D721Med (cell line): ENCODE measurements at regions not wholly inside any gene's neighbourhood (a gene's known extent, or its start where the extent isn't known, plus 50 kb on each side); places are given as distances from the start of the nearest gene placed in this dataset.

ENCODE experiments used
- DNase-seq: peaks from one replicate; pipeline ENCODE4 v3.0.0; 2011; ENCODE audit warnings: low spot score; ENCODE audit not compliant: insufficient read length
- FAIRE-seq: peaks from 2 replicates; lab custom pipeline; 2011; peaks lifted over from hg19 to GRCh38; lab: Jason Lieb, UNC
- CTCF ChIP-seq: IDR thresholded peaks from 2 replicates; pipeline ENCODE4 v1.5.1; 2012; ENCODE audit warnings: mild to moderate bottlenecking, control low read depth; ENCODE audit not compliant: insufficient read depth; ENCODE audit errors: missing control alignments

GRCh38 chr6:139577124-139577762 lies 202.8 kb upstream of the CITED2 start:
- DNase-seq (no peak), FAIRE-seq (no peak)
- TF ChIP-seq CTCF = no peak

GRCh38 chr6:139572001-139572400 lies 197.6 kb upstream of the CITED2 start:
- DNase-seq = no peak
- TF ChIP-seq CTCF = no peak
- FAIRE-seq = no peak

- no peak for TF ChIP-seq CTCF
- FAIRE-seq = no peak
- no peak for DNase-seq
These were observed 195.7 kb upstream of the CITED2 start for GRCh38 chr6:139570166-139570565.

- TF ChIP-seq CTCF = no peak
- DNase-seq = no peak
- no peak for FAIRE-seq
These were observed 195.1 kb upstream of the CITED2 start for GRCh38 chr6:139569566-139569965.

- TF ChIP-seq CTCF = no peak
These were observed 194.6 kb upstream of the CITED2 start for GRCh38 chr6:139568956-139569538.

GRCh38 chr6:139568151-139568955 lies 193.9 kb upstream of the CITED2 start:
- DNase-seq = no peak
- no peak for FAIRE-seq
- no peak for TF ChIP-seq CTCF

More at GRCh38 chr6:139568956-139569538, 194.6 kb upstream of the CITED2 start:
- DNase-seq = no peak
- FAIRE-seq = no peak
